ENCODE measurements at regions not wholly inside any gene's neighbourhood (a gene's known extent, or its start where the extent isn't known, plus 50 kb on each side); places are given as distances from the start of the nearest gene placed in this dataset.
"Not testable (repeated sequence)": the region's sequence is repeated elsewhere in the genome, so short reads cannot be mapped to it uniquely, and the experiment has no call there.

DNA sequence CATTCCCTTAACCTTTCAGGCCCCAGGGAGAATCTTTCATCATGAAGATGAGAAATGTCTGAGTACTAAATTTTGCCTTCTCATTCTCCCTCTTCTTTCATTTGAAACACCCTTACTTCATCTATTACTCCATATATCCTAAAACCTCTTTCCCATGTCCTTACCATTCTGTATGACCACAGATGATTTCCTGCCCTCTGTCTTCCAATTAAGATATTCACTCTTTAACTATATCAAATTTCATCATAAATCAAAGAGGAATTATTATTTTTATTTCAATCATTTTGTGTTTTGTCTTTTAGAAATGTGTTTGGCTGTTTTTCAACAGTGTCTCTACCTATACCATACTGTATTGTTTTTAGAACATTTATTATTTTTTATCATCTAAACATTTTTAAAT, 964.9 kb upstream of the KLHL29 start:
- DNase-seq = no peak
- Histone ChIP-seq H3K36me3 (ENCODE audit: control insufficient read depth in 1 of 2, insufficient read depth in 2 of 2, low read length in 1 of 2) (no peaks in the 10 kb centered on the region), H3K27me3 (ENCODE audit: control insufficient read depth in 1 of 2, insufficient read depth in 2 of 2, low read length in 1 of 2) (no peaks in the 10 kb centered on the region), H3K4me1 (ENCODE audit: control insufficient read depth in 1 of 2, insufficient read depth in 2 of 2, low read length in 2 of 2) (no peaks in the 10 kb centered on the region), H3K27ac (ENCODE audit: low read depth in 1 of 2, low read length in 2 of 2) (no peak overlapping the region), H3K9me3 (ENCODE audit: control insufficient read depth, low read length) (peaks cover 2% of the 10 kb centered on the region), H3K4me3 (ENCODE audit: low read length in 2 of 2) (no peak overlapping the region)
- intact Hi-C loops (cut with DNase I) = no loop called here
- ATAC-seq (ENCODE audit: low FRiP score) = no peak

DNA sequence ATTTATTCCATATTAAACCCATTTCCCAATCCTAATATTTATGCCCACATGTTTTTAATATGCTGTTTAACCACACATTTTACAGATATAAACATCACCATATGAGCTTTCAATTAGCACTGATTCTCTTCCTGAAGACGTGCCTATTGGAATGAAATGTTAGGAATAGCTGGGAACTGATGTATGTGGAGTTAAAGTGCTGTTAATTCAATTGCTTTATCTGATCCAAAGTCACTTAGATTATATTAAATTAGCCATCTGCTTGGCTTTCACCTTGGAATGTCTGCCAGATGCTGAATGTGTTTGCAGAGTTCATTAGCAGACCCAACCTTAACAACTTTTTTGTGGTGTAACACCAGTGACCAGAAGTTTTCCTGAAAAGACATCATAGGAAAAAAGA, 942.9 kb upstream of the KLHL29 start:
- DNase-seq = no peak
- 32 to 42% methylated on average over 1 of the region's 1 CpG for WGBS, 2 donors
- intact Hi-C loops (cut with DNase I) = no loop called here
- Histone ChIP-seq H3K4me1 (ENCODE audit: control insufficient read depth in 1 of 2, insufficient read depth in 2 of 2, low read length in 2 of 2) (no peaks in the 10 kb centered on the region), H3K9me3 (ENCODE audit: control insufficient read depth, low read length) (no peaks in the 10 kb centered on the region), H3K27ac (ENCODE audit: low read depth in 1 of 2, low read length in 2 of 2) (no peak overlapping the region), H3K36me3 (ENCODE audit: control insufficient read depth in 1 of 2, insufficient read depth in 2 of 2, low read length in 1 of 2) (no peaks in the 10 kb centered on the region), H3K27me3 (ENCODE audit: control insufficient read depth in 1 of 2, insufficient read depth in 2 of 2, low read length in 1 of 2) (no peaks in the 10 kb centered on the region), H3K4me3 (ENCODE audit: low read length in 2 of 2) (no peak overlapping the region)
- no peak for ATAC-seq (ENCODE audit: low FRiP score)

DNA sequence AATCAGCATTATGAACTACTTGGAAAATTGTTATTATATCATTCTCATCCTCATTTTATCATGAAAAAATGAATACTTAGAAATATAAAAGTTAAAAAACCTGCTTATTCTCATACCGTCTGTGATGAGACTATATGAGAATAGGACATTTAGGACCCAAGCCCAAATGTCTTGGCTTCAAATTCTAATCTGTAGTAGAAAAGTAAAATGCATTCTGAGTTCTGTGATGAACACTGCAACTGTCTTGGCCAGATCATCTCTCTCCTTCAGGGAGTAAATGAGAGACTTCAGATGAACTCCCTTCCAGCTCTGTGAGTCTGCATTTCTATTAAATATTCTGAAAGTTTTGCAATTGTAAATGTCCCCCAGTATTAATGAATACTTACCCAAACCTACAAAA, 940.7 kb upstream of the KLHL29 start:
- no peak for ATAC-seq (ENCODE audit: low FRiP score)
- Histone ChIP-seq H3K4me3 (ENCODE audit: low read length in 2 of 2) (no peak overlapping the region), H3K36me3 (ENCODE audit: control insufficient read depth in 1 of 2, insufficient read depth in 2 of 2, low read length in 1 of 2) (no peaks in the 10 kb centered on the region), H3K27ac (ENCODE audit: low read depth in 1 of 2, low read length in 2 of 2) (no peak overlapping the region), H3K4me1 (ENCODE audit: control insufficient read depth in 1 of 2, insufficient read depth in 2 of 2, low read length in 2 of 2) (no peaks in the 10 kb centered on the region), H3K27me3 (ENCODE audit: control insufficient read depth in 1 of 2, insufficient read depth in 2 of 2, low read length in 1 of 2) (no peaks in the 10 kb centered on the region), H3K9me3 (ENCODE audit: control insufficient read depth, low read length) (no peaks in the 10 kb centered on the region)
- intact Hi-C loops (cut with DNase I) = no loop called here
- DNase-seq = no peak
- WGBS, 2 donors = 76 to 78% methylated on average over 1 of the region's 1 CpG

DNA sequence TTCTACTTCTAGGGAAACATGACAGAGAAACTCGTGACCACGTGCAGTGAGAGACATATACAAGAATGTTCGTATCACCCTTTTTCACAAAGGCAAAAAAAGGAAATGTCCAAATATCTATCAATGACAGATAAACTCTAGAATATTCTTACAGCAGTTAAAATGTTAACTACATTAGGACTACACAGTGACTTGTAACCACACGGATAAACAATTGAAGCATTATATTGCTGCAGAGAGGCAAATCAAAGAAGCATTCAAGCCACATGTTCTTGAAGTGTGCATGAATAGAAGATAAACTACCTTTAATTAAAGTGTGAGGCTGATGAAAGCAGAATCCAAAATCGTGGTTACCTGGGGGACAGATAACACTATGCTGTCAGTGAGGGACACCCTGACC, 935.3 kb upstream of the KLHL29 start:
- DNase-seq (no peak), ATAC-seq (ENCODE audit: low FRiP score) (no peak)
- intact Hi-C loops (cut with DNase I) = no loop called here
- WGBS, 2 donors = 59 to 62% methylated on average over 5 of the region's 5 CpGs
- H3K36me3 ChIP-seq (ENCODE audit: control insufficient read depth in 1 of 2, insufficient read depth in 2 of 2, low read length in 1 of 2) = no peaks in the 10 kb centered on the region
- H3K27ac ChIP-seq (ENCODE audit: low read depth in 1 of 2, low read length in 2 of 2) = no peak overlapping the region
- no peaks in the 10 kb centered on the region for H3K27me3 ChIP-seq (ENCODE audit: control insufficient read depth in 1 of 2, insufficient read depth in 2 of 2, low read length in 1 of 2)
- no peaks in the 10 kb centered on the region for H3K4me1 ChIP-seq (ENCODE audit: control insufficient read depth in 1 of 2, insufficient read depth in 2 of 2, low read length in 2 of 2)
- no peaks in the 10 kb centered on the region for H3K9me3 ChIP-seq (ENCODE audit: control insufficient read depth, low read length)
- H3K4me3 ChIP-seq (ENCODE audit: low read length in 2 of 2) = no peak overlapping the region

DNA sequence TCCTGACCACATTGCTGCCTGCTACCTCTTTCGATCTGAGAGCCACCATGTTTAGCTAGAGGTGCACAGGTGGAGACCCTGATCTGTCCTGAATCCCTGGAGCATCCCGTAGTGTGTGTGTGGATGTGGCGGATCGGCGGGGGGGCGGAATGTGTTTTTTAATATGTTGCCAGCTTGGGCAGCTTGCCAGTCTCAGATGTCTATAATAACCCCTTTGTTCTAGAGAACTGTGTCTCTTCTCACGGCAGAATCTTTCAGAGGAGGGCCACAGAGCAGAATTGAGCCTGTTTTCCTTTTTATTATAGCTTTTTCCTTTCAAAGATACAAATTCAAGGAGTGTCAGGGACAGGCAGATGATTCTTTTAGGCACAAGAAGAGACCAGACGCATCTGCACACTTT, 934.1 kb upstream of the KLHL29 start:
- no peak for DNase-seq
- no peak overlapping the region for H3K27ac ChIP-seq (ENCODE audit: low read depth in 1 of 2, low read length in 2 of 2)
- ATAC-seq (ENCODE audit: low FRiP score) = no peak
- H3K4me1 ChIP-seq (ENCODE audit: control insufficient read depth in 1 of 2, insufficient read depth in 2 of 2, low read length in 2 of 2) = no peaks in the 10 kb centered on the region
- 63 to 75% methylated on average over 8 of the region's 8 CpGs for WGBS, 2 donors
- intact Hi-C loops (cut with DNase I) = no loop called here
- H3K27me3 ChIP-seq (ENCODE audit: control insufficient read depth in 1 of 2, insufficient read depth in 2 of 2, low read length in 1 of 2) = no peaks in the 10 kb centered on the region
- H3K9me3 ChIP-seq (ENCODE audit: control insufficient read depth, low read length) = no peaks in the 10 kb centered on the region
- no peak overlapping the region for H3K4me3 ChIP-seq (ENCODE audit: low read length in 2 of 2)
- H3K36me3 ChIP-seq (ENCODE audit: control insufficient read depth in 1 of 2, insufficient read depth in 2 of 2, low read length in 1 of 2) = no peaks in the 10 kb centered on the region

DNA sequence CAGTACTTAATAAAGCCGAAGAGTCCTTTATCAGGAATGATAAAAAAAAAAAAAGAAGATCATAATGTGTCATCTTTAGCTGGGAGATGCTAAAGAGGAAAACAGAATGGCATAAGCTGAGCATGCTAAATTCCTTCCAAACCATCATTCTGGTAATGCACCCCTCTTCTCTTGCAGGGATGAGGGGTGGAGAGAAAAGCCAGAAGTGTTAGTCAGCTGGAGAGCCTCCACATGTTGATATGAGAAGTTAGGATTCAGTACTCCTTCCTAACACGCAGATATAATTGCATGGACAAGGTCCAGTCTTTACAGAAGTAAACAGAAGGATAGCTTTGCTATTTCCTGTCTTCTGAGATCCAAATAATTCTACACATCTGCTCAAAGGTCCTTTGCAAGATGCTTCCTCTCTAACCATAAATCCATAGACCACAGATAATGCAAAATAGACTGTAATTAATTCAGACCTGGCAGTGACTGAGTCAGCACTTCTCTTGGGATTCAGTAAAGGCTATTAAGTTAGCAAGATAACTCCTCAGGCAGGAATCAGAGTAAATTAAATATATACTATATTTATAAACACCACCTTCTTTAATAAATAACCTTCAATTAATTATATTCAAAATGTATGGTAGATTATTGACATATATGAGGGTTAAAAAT, 930.0 kb upstream of the KLHL29 start:
- WGBS, 2 donors = 69 to 74% methylated on average over 2 of the region's 2 CpGs
- Histone ChIP-seq H3K4me1 (ENCODE audit: control insufficient read depth in 1 of 2, insufficient read depth in 2 of 2, low read length in 2 of 2) (no peaks in the 10 kb centered on the region), H3K27ac (ENCODE audit: low read depth in 1 of 2, low read length in 2 of 2) (no peak overlapping the region), H3K4me3 (ENCODE audit: low read length in 2 of 2) (no peak overlapping the region), H3K9me3 (ENCODE audit: control insufficient read depth, low read length) (no peaks in the 10 kb centered on the region), H3K36me3 (ENCODE audit: control insufficient read depth in 1 of 2, insufficient read depth in 2 of 2, low read length in 1 of 2) (no peaks in the 10 kb centered on the region), H3K27me3 (ENCODE audit: control insufficient read depth in 1 of 2, insufficient read depth in 2 of 2, low read length in 1 of 2) (no peaks in the 10 kb centered on the region)
- DNase-seq (no peak), ATAC-seq (ENCODE audit: low FRiP score) (no peak)
- intact Hi-C loops (cut with DNase I) = no loop called here

DNA sequence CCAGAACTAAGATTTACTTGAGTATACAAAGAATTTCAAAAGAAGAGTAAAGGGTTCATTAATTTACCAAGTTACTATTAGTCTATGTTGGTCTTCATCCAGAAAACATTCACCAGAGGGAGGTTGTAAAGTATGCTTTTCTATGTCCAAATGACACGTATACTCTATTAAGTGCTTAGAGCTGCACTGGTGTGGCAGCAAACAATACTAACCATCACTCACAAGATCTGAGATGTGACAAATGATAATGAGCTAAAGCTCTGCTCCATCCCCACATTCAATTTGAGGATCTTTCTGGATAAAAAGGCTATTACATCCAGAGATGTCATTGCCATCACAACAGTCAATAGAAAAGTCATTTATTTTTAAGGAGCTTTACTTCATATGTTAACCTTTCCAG, 926.5 kb upstream of the KLHL29 start:
- Histone ChIP-seq H3K36me3 (ENCODE audit: control insufficient read depth in 1 of 2, insufficient read depth in 2 of 2, low read length in 1 of 2) (no peaks in the 10 kb centered on the region), H3K9me3 (ENCODE audit: control insufficient read depth, low read length) (no peaks in the 10 kb centered on the region), H3K27ac (ENCODE audit: low read depth in 1 of 2, low read length in 2 of 2) (no peak overlapping the region), H3K27me3 (ENCODE audit: control insufficient read depth in 1 of 2, insufficient read depth in 2 of 2, low read length in 1 of 2) (no peaks in the 10 kb centered on the region), H3K4me1 (ENCODE audit: control insufficient read depth in 1 of 2, insufficient read depth in 2 of 2, low read length in 2 of 2) (no peaks in the 10 kb centered on the region), H3K4me3 (ENCODE audit: low read length in 2 of 2) (no peak overlapping the region)
- WGBS, 2 donors = 53 to 70% methylated on average over 1 of the region's 1 CpG
- ATAC-seq (ENCODE audit: low FRiP score) (no peak), DNase-seq (no peak)
- intact Hi-C loops (cut with DNase I) = no loop called here

DNA sequence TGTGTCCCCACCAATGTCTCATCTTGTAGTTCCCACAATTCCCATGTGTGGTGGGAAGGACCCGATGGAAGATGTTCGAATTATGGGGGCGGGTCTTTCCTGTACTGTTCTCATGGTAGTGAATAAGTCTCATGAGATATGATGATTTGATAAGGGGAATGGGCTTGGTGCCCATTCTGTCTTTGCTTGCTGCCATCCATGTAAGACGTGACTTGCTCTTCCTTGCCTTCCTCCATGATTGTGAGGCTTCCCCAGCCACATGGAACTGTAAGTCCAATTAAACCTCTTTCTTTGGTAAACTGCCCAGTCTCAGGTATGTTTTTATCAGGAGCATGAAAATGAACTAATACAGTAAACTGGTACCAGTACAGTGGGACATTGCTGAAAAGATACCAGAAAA, 909.9 kb upstream of the KLHL29 start:
- H3K4me3 ChIP-seq (ENCODE audit: low read length in 2 of 2); intact Hi-C loops (cut with DNase I); DNase-seq; H3K36me3 ChIP-seq (ENCODE audit: control insufficient read depth in 1 of 2, insufficient read depth in 2 of 2, low read length in 1 of 2); H3K9me3 ChIP-seq (ENCODE audit: control insufficient read depth, low read length); H3K4me1 ChIP-seq (ENCODE audit: control insufficient read depth in 1 of 2, insufficient read depth in 2 of 2, low read length in 2 of 2); H3K27ac ChIP-seq (ENCODE audit: low read depth in 1 of 2, low read length in 2 of 2); ATAC-seq (ENCODE audit: low FRiP score); H3K27me3 ChIP-seq (ENCODE audit: control insufficient read depth in 1 of 2, insufficient read depth in 2 of 2, low read length in 1 of 2): not testable (repeated sequence)
- WGBS, 2 donors = 86 to 87% methylated on average over 4 of the region's 4 CpGs

DNA sequence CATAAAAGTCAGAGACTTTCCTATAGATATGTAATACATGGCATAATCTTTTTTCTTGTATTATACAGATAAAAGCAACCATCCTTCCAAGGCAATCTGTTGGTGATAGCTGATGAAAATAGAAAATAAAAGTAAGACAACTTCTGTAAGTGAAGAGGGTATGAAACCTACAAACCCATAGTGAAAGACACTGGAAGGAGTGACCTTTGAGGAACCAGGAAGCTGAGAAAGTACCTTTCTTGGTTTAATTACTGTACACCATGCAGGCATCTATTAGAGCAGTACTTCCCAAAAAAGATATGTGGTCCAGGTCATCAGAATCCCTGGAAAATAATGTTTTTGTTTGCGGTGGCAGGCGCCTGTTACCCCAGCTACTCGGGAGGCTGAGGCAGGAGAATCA, 906.6 kb upstream of the KLHL29 start:
- H3K36me3 ChIP-seq (ENCODE audit: control insufficient read depth in 1 of 2, insufficient read depth in 2 of 2, low read length in 1 of 2) = no peaks in the 10 kb centered on the region
- ATAC-seq (ENCODE audit: low FRiP score) = no peak
- intact Hi-C loops (cut with DNase I) = no loop called here

More for the DNA sequence above, 906.6 kb upstream of the KLHL29 start:
- 92 to 93% methylated on average over 3 of the region's 3 CpGs for WGBS, 2 donors
- no peaks in the 10 kb centered on the region for H3K4me1 ChIP-seq (ENCODE audit: control insufficient read depth in 1 of 2, insufficient read depth in 2 of 2, low read length in 2 of 2)
- H3K27me3 ChIP-seq (ENCODE audit: control insufficient read depth in 1 of 2, insufficient read depth in 2 of 2, low read length in 1 of 2) = no peaks in the 10 kb centered on the region
- no peak overlapping the region for H3K27ac ChIP-seq (ENCODE audit: low read depth in 1 of 2, low read length in 2 of 2)
- H3K9me3 ChIP-seq (ENCODE audit: control insufficient read depth, low read length) = peaks cover 2% of the 10 kb centered on the region
- no peak for DNase-seq
- no peak overlapping the region for H3K4me3 ChIP-seq (ENCODE audit: low read length in 2 of 2)

Data from aorta (tissue), 5 donors.